ENCODE measurements at regions not wholly inside any gene's neighbourhood (a gene's known extent, or its start where the extent isn't known, plus 50 kb on each side); places are given as distances from the start of the nearest gene placed in this dataset.

- CTCF ChIA-PET = no interaction called here
- no peak overlapping the region for H3K4me2 ChIP-seq (ENCODE audit: low read length)
Measured at GRCh38 chr17:72345088-72345487, 224.3 kb downstream of the SOX9 start.

GRCh38 chr17:72345536-72345935 lies 224.7 kb downstream of the SOX9 start:
- BruUV-seq (replicated peaks) = no TSS peak
- intact Hi-C loops (cut with micrococcal nuclease) = no loop called here
- H3K27me3 ChIP-seq (ENCODE audit: low read length) = no peaks in the 10 kb centered on the region
- H3K9me2 ChIP-seq (replicated peaks; ENCODE audit: low read length) = no peaks in the 10 kb centered on the region
- H3K4me3 ChIP-seq (ENCODE audit: low read length) = no peak overlapping the region
- no peak; the same call in 1 of the 2 replicates for TF ChIP-seq CTCF (conservative IDR thresholded peaks at IDR 0.05; ENCODE audit: low read depth, low read length)
- TF ChIP-seq EZH2phosphoT487 (IDR thresholded peaks at IDR 0.05; ENCODE audit: borderline replicate concordance, low read length) = no peak
- no peak for TF ChIP-seq EZH2 (IDR thresholded peaks at IDR 0.05; ENCODE audit: low read length, unreplicated experiment)
- ChIA-PET POLR2A (ENCODE audit: unreplicated experiment) (no interaction called here), CTCF (no interaction called here)
- H3K4me1 ChIP-seq (ENCODE audit: insufficient read depth, low read length) = no peaks in the 10 kb centered on the region
- no peaks in the 10 kb centered on the region for H3F3A ChIP-seq (ENCODE audit: low read length, unreplicated experiment)
- no peaks in the 10 kb centered on the region for H3K36me3 ChIP-seq (ENCODE audit: low read depth, low read length)
- H3K9me3 ChIP-seq (ENCODE audit: low read length) = no peaks in the 10 kb centered on the region
- DNase-seq (no peak), ATAC-seq (no peak)
- no peak overlapping the region for H2AFZ ChIP-seq (ENCODE audit: low read length)
- H3K79me2 ChIP-seq (ENCODE audit: low read length) = no peaks in the 10 kb centered on the region
- no peaks in the 10 kb centered on the region for H4K20me1 ChIP-seq (ENCODE audit: low read length)
- H3K27ac ChIP-seq (ENCODE audit: low read length) = no peak overlapping the region
- no peak overlapping the region for H3K4me2 ChIP-seq (ENCODE audit: low read length)
- H3K9ac ChIP-seq (ENCODE audit: low read length) = no peak overlapping the region

More at GRCh38 chr17:72345088-72345487, 224.3 kb downstream of the SOX9 start:
- no TSS peak for BruUV-seq (replicated peaks)
- H3K79me2 ChIP-seq (ENCODE audit: low read length) = no peaks in the 10 kb centered on the region
- DNase-seq (no peak), ATAC-seq (no peak)
- H3F3A ChIP-seq (ENCODE audit: low read length, unreplicated experiment) = no peaks in the 10 kb centered on the region
- no peaks in the 10 kb centered on the region for H3K27me3 ChIP-seq (ENCODE audit: low read length)
- intact Hi-C loops (cut with micrococcal nuclease) = no loop called here
- no peak overlapping the region for H3K4me3 ChIP-seq (ENCODE audit: low read length)
- H3K27ac ChIP-seq (ENCODE audit: low read length) = no peak overlapping the region
- POLR2A ChIA-PET (ENCODE audit: unreplicated experiment) = no interaction called here
- no peak for TF ChIP-seq EZH2 (IDR thresholded peaks at IDR 0.05; ENCODE audit: low read length, unreplicated experiment)
- TF ChIP-seq CTCF (conservative IDR thresholded peaks at IDR 0.05; ENCODE audit: low read depth, low read length) = no peak
- no peak for TF ChIP-seq EZH2phosphoT487 (IDR thresholded peaks at IDR 0.05; ENCODE audit: borderline replicate concordance, low read length)
- no peak overlapping the region for H3K9ac ChIP-seq (ENCODE audit: low read length)
- H3K36me3 ChIP-seq (ENCODE audit: low read depth, low read length) = no peaks in the 10 kb centered on the region
- no peak overlapping the region for H2AFZ ChIP-seq (ENCODE audit: low read length)
- no peaks in the 10 kb centered on the region for H3K9me3 ChIP-seq (ENCODE audit: low read length)
- no peaks in the 10 kb centered on the region for H4K20me1 ChIP-seq (ENCODE audit: low read length)
- peaks cover 2% of the 10 kb centered on the region; the same call in 1 of the 2 replicates for H3K4me1 ChIP-seq (ENCODE audit: insufficient read depth, low read length)
- no peaks in the 10 kb centered on the region for H3K9me2 ChIP-seq (replicated peaks; ENCODE audit: low read length)

- Histone ChIP-seq H3K27me3 (ENCODE audit: low read length) (no peaks in the 10 kb centered on the region), H3K27ac (ENCODE audit: low read length) (no peak overlapping the region), H3K9me3 (ENCODE audit: low read length) (no peaks in the 10 kb centered on the region), H3K9ac (ENCODE audit: low read length) (no peak overlapping the region), H3K36me3 (ENCODE audit: low read depth, low read length) (no peaks in the 10 kb centered on the region), H3K4me1 (ENCODE audit: insufficient read depth, low read length) (no peaks in the 10 kb centered on the region), H3K9me2 (replicated peaks; ENCODE audit: low read length) (no peaks in the 10 kb centered on the region), H3K79me2 (ENCODE audit: low read length) (no peaks in the 10 kb centered on the region), H2AFZ (ENCODE audit: low read length) (no peak overlapping the region), H3K4me3 (ENCODE audit: low read length) (no peak overlapping the region), H3K4me2 (ENCODE audit: low read length) (no peak overlapping the region), H3F3A (ENCODE audit: low read length, unreplicated experiment) (no peaks in the 10 kb centered on the region), H4K20me1 (ENCODE audit: low read length) (no peaks in the 10 kb centered on the region)
- CTCF ChIA-PET = no interaction called here
- DNase-seq (no peak), ATAC-seq (no peak)
- POLR2A ChIA-PET (ENCODE audit: unreplicated experiment) = no interaction called here
- no TSS peak for BruUV-seq (replicated peaks)
- no peak for TF ChIP-seq EZH2 (IDR thresholded peaks at IDR 0.05; ENCODE audit: low read length, unreplicated experiment)
- TF ChIP-seq EZH2phosphoT487 (IDR thresholded peaks at IDR 0.05; ENCODE audit: borderline replicate concordance, low read length) = no peak
- TF ChIP-seq CTCF (conservative IDR thresholded peaks at IDR 0.05; ENCODE audit: low read depth, low read length) = no peak
- intact Hi-C loops (cut with micrococcal nuclease) = no loop called here
Measured at GRCh38 chr17:72346306-72346705, 225.5 kb downstream of the SOX9 start.

All from PC-3 (cell line).